ENCODE measurements at regions not wholly inside any gene's neighbourhood (a gene's known extent, or its start where the extent isn't known, plus 50 kb on each side); places are given as distances from the start of the nearest gene placed in this dataset.

GRCh38 chrX:124726881-124727280 is 380.5 kb downstream of the SH2D1A start:
- Histone ChIP-seq H3K4me3 (replicated peaks; ENCODE audit: insufficient read depth, low read length) (no peak overlapping the region), H3K27me3 (ENCODE audit: insufficient read depth, poor library complexity, severe bottlenecking) (no peaks in the 10 kb centered on the region), H3K27ac (replicated peaks) (no peak overlapping the region)
- TF ChIP-seq, protein P1, sequence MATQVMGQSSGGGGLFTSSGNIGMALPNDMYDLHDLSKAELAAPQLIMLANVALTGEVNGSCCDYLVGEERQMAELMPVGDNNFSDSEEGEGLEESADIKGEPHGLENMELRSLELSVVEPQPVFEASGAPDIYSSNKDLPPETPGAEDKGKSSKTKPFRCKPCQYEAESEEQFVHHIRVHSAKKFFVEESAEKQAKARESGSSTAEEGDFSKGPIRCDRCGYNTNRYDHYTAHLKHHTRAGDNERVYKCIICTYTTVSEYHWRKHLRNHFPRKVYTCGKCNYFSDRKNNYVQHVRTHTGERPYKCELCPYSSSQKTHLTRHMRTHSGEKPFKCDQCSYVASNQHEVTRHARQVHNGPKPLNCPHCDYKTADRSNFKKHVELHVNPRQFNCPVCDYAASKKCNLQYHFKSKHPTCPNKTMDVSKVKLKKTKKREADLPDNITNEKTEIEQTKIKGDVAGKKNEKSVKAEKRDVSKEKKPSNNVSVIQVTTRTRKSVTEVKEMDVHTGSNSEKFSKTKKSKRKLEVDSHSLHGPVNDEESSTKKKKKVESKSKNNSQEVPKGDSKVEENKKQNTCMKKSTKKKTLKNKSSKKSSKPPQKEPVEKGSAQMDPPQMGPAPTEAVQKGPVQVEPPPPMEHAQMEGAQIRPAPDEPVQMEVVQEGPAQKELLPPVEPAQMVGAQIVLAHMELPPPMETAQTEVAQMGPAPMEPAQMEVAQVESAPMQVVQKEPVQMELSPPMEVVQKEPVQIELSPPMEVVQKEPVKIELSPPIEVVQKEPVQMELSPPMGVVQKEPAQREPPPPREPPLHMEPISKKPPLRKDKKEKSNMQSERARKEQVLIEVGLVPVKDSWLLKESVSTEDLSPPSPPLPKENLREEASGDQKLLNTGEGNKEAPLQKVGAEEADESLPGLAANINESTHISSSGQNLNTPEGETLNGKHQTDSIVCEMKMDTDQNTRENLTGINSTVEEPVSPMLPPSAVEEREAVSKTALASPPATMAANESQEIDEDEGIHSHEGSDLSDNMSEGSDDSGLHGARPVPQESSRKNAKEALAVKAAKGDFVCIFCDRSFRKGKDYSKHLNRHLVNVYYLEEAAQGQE (IDR thresholded peaks at IDR 0.05; ENCODE audit: insufficient replicate concordance, low read depth) = no peak
- TF ChIP-seq GABPA (IDR thresholded peaks at IDR 0.05; ENCODE audit: low read depth) (no peak), SPI1 (IDR thresholded peaks at IDR 0.05; ENCODE audit: borderline replicate concordance, low read depth) (no peak), POLR2AphosphoS5 (IDR thresholded peaks at IDR 0.05; ENCODE audit: low read depth) (no peak)
- TF ChIP-seq, protein P2, sequence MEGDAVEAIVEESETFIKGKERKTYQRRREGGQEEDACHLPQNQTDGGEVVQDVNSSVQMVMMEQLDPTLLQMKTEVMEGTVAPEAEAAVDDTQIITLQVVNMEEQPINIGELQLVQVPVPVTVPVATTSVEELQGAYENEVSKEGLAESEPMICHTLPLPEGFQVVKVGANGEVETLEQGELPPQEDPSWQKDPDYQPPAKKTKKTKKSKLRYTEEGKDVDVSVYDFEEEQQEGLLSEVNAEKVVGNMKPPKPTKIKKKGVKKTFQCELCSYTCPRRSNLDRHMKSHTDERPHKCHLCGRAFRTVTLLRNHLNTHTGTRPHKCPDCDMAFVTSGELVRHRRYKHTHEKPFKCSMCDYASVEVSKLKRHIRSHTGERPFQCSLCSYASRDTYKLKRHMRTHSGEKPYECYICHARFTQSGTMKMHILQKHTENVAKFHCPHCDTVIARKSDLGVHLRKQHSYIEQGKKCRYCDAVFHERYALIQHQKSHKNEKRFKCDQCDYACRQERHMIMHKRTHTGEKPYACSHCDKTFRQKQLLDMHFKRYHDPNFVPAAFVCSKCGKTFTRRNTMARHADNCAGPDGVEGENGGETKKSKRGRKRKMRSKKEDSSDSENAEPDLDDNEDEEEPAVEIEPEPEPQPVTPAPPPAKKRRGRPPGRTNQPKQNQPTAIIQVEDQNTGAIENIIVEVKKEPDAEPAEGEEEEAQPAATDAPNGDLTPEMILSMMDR (IDR thresholded peaks at IDR 0.05; ENCODE audit: insufficient read depth, low read length) = no peak
- no peak for DNase-seq (ENCODE audit: low read depth in 1 of 2, low spot score in 1 of 2)

DNA sequence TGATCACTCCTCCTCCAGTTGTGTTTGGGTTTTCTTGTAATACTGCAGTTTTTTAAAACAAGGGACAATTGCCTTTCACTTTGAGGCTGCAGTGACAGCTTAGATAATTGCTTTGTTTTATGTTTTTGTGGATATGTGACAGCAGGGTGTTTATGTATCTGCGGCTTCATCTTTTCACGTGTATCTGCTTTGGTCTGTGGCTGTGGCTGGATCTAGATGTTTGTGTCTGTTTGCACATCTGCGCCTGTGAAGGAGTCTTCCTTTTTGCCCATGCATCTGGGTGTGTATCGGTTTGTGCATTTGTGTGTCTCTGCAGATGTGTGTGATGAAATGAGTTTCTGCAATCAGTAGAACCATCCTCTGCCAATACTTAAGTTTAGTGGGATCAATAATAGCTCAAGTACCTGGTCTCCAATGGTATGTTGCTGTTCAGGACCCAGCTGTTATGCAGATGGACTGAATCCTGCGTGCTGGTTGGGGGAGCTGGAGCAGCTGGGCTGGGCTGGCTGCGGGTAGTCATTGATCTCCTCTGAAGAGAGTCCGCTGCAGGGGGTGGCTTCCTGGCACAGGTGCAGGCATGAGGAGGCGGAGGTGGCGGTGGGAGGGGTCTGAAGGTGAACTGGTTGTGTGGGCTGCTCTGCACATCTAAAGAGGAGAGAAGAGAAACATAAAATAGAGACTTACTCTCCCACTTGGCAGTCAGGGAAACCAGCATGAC is 390.3 kb downstream of the SH2D1A start:
- H3K27ac ChIP-seq (replicated peaks) = no peak overlapping the region
- DNase-seq (ENCODE audit: low read depth in 1 of 2, low spot score in 1 of 2) = no peak

GRCh38 chrX:124737771-124738170 is 391.4 kb downstream of the SH2D1A start:
- DNase-seq (ENCODE audit: low read depth in 1 of 2, low spot score in 1 of 2) = no peak
- TF ChIP-seq, protein P1 (IDR thresholded peaks at IDR 0.05; ENCODE audit: insufficient replicate concordance, low read depth) = no peak
- TF ChIP-seq GABPA (IDR thresholded peaks at IDR 0.05; ENCODE audit: low read depth) = no peak
- TF ChIP-seq, protein P2 (IDR thresholded peaks at IDR 0.05; ENCODE audit: insufficient read depth, low read length) = no peak
- no peak for TF ChIP-seq POLR2AphosphoS5 (IDR thresholded peaks at IDR 0.05; ENCODE audit: low read depth)
- TF ChIP-seq SPI1 (IDR thresholded peaks at IDR 0.05; ENCODE audit: borderline replicate concordance, low read depth) = no peak
- no peak overlapping the region for H3K27ac ChIP-seq (replicated peaks)
- H3K27me3 ChIP-seq (ENCODE audit: insufficient read depth, poor library complexity, severe bottlenecking) = no peaks in the 10 kb centered on the region
- no peak overlapping the region for H3K4me3 ChIP-seq (replicated peaks; ENCODE audit: insufficient read depth, low read length)

More for the DNA sequence above, 390.3 kb downstream of the SH2D1A start:
- no peaks in the 10 kb centered on the region for H3K27me3 ChIP-seq (ENCODE audit: insufficient read depth, poor library complexity, severe bottlenecking)
- no peak overlapping the region for H3K4me3 ChIP-seq (replicated peaks; ENCODE audit: insufficient read depth, low read length)
- TF ChIP-seq, protein P2 (IDR thresholded peaks at IDR 0.05; ENCODE audit: insufficient read depth, low read length) = no peak
- TF ChIP-seq GABPA (IDR thresholded peaks at IDR 0.05; ENCODE audit: low read depth) (no peak), POLR2AphosphoS5 (IDR thresholded peaks at IDR 0.05; ENCODE audit: low read depth) (no peak), SPI1 (IDR thresholded peaks at IDR 0.05; ENCODE audit: borderline replicate concordance, low read depth) (no peak)
- TF ChIP-seq, protein P1 (IDR thresholded peaks at IDR 0.05; ENCODE audit: insufficient replicate concordance, low read depth) = no peak

All from HL-60 (cell line).